ENCODE measurements at regions not wholly inside any gene's neighbourhood (a gene's known extent, or its start where the extent isn't known, plus 50 kb on each side); places are given as distances from the start of the nearest gene placed in this dataset.

- TF ChIP-seq POLR2A (IDR thresholded peaks at IDR 0.05) (no peak), POLR2AphosphoS5 (IDR thresholded peaks at IDR 0.05) (no peak), CTCF (IDR thresholded peaks at IDR 0.05 in 8 of 11, conservative IDR thresholded peaks at IDR 0.05 in 3 of 11) (no peak)
Measured at GRCh38 chr6:100944644-100945043, 63.5 kb upstream of the ASCC3 start.
